Uterus (tissue), 3 donors: ENCODE measurements at regions not wholly inside any gene's neighbourhood (a gene's known extent, or its start where the extent isn't known, plus 50 kb on each side); places are given as distances from the start of the nearest gene placed in this dataset.

ENCODE experiments used
- DNase-seq, 2 donors: peaks; one replicate each; pipeline ENCODE4 v3.0.0-alpha.2; 2019 to 2020
- H3K27ac ChIP-seq, 2 donors: fragments of 200-600 bp; sonication (generic); 1 replicate in 1 of 2; 2 replicates in 1 of 2; pipeline ENCODE4 v1.5.1; 2016 to 2018
- H3K27me3 ChIP-seq, 2 donors: fragments of 200-600 bp; sonication (generic); one replicate each; pipeline ENCODE4 v1.5.1; 2018 to 2019; ENCODE audit warnings: control low read depth in 1 of 2
- H3K36me3 ChIP-seq, 2 donors: fragments of 200-600 bp; sonication (generic); one replicate each; pipeline ENCODE4 v1.5.1; 2019; ENCODE audit warnings: control low read depth in 1 of 2
- H3K4me1 ChIP-seq, 2 donors: fragments of 200-600 bp; sonication (generic); one replicate each; pipeline ENCODE4 v1.5.1; 2018 to 2019; ENCODE audit warnings: control low read depth in 1 of 2
- H3K4me3 ChIP-seq, 2 donors: fragments of 200-600 bp; sonication (generic); 1 replicate in 1 of 2; 2 replicates in 1 of 2; pipeline ENCODE4 v1.5.1; 2018 to 2019; ENCODE audit warnings: mild to moderate bottlenecking in 1 of 2
- H3K9me3 ChIP-seq, 2 donors: fragments of 200-600 bp; sonication (generic); one replicate each; pipeline ENCODE4 v1.5.1; 2019; ENCODE audit warnings: control low read depth in 1 of 2
- POLR2A ChIP-seq, 2 donors: fragments of 450-650 bp; IDR thresholded peaks; one replicate each; pipeline ENCODE4 v1.6.1; 2016; ENCODE audit warnings: antibody characterized with exemption in 2 of 2, mild to moderate bottlenecking in 1 of 2, moderate library complexity in 1 of 2
- intact Hi-C: fragments of 100-400 bp; cut with DNase I; formaldehyde crosslinking; loops from one replicate; pipeline ENCODE4 v1.15.1; 2023; ENCODE audit warnings: low total_unique reads
- TF ChIP-seq, protein P1 (sequence below), 4 experiments: fragments of 200-600 bp in 2 of 4; fragments of 450-650 bp in 2 of 4; sonication (generic) in 2 of 4; IDR thresholded peaks; one replicate each; pipeline ENCODE4 v1.5.1; 2016 to 2019; ENCODE audit warnings: antibody characterized with exemption in 4 of 4, mild to moderate bottlenecking in 2 of 4, moderate library complexity in 1 of 4
- donor health status: DM: yes; HTN: yes; CAD: no.

DNA sequence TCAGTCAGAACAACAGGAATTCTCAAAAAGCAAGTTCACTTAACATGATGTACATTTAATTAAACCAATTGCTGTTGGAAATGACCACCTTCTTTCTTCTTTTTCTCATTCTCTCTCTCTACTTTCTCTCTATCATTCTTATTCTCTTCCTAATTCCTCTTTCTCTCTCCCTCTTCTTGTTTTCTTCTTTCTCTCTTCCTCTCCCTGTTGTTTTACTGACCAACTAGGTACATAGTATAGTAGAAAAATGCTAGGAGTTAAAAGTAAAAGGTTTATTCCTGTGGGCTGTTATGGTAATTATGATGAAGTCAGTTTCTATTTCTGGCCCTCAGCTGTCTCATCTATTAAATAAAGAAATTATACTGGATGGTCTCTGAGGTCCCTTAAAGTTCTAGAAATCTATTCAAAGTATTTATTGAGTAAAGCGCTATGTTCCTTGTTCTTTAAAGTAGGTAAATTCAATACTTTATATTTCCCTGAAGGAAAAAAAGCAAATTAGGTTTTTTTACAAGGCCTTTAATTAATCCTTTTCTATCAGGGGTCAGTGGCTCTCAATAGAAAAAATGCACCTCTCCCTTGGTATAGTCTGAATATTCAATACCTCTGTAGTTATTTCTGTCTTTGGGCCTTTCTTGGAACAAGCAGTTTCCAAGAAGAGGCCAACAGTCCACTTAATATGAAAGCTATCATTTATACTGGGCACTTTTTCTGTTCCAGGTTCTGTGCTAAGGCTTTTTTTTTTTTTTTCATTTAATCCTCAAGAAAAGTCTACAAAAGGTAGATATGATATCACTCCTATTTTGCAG lies 102.3 kb upstream of the SLC30A5 start:
- DNase-seq: no peak
- Histone ChIP-seq H3K27ac (no peak overlapping the region), H3K4me3 (no peak overlapping the region), H3K36me3 (no peaks in the 10 kb centered on the region), H3K27me3 (no peaks in the 10 kb centered on the region), H3K4me1 (no peaks in the 10 kb centered on the region), H3K9me3 (no peaks in the 10 kb centered on the region)
- TF ChIP-seq, protein P1, sequence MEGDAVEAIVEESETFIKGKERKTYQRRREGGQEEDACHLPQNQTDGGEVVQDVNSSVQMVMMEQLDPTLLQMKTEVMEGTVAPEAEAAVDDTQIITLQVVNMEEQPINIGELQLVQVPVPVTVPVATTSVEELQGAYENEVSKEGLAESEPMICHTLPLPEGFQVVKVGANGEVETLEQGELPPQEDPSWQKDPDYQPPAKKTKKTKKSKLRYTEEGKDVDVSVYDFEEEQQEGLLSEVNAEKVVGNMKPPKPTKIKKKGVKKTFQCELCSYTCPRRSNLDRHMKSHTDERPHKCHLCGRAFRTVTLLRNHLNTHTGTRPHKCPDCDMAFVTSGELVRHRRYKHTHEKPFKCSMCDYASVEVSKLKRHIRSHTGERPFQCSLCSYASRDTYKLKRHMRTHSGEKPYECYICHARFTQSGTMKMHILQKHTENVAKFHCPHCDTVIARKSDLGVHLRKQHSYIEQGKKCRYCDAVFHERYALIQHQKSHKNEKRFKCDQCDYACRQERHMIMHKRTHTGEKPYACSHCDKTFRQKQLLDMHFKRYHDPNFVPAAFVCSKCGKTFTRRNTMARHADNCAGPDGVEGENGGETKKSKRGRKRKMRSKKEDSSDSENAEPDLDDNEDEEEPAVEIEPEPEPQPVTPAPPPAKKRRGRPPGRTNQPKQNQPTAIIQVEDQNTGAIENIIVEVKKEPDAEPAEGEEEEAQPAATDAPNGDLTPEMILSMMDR (IDR thresholded peaks at IDR 0.05): no peak
- no peak for TF ChIP-seq POLR2A (IDR thresholded peaks at IDR 0.05)
- intact Hi-C loops: no loop called here

DNA sequence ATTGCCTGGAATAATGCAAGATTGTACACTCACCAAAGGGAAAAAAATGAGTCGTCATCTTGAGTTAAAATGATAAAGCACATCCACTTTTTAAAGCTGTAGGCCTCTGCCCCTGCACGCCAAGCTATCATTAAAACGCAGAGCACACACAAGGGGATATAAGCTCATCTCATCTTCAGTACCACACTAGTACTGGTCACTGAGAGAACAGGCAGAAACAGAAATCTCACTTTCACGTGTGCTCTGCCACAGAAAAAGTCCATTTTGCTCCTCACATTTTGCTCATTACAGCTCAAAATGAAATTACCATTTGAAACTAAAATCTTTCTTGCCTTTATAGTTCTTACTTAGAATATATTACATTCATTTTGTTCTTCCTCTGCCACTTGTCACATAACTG lies 99.2 kb upstream of the SLC30A5 start:
- no peaks in the 10 kb centered on the region for H3K4me1 ChIP-seq
- H3K27ac ChIP-seq: peak overlapping the region; percentile 39 to 59
- intact Hi-C loops: no loop called here
- no peak for TF ChIP-seq POLR2A (IDR thresholded peaks at IDR 0.05)
- TF ChIP-seq, protein P1 (IDR thresholded peaks at IDR 0.05): no peak
- no peaks in the 10 kb centered on the region for H3K9me3 ChIP-seq
- DNase-seq: no peak
- no peaks in the 10 kb centered on the region for H3K27me3 ChIP-seq
- no peaks in the 10 kb centered on the region for H3K36me3 ChIP-seq
- no peak overlapping the region for H3K4me3 ChIP-seq

DNA sequence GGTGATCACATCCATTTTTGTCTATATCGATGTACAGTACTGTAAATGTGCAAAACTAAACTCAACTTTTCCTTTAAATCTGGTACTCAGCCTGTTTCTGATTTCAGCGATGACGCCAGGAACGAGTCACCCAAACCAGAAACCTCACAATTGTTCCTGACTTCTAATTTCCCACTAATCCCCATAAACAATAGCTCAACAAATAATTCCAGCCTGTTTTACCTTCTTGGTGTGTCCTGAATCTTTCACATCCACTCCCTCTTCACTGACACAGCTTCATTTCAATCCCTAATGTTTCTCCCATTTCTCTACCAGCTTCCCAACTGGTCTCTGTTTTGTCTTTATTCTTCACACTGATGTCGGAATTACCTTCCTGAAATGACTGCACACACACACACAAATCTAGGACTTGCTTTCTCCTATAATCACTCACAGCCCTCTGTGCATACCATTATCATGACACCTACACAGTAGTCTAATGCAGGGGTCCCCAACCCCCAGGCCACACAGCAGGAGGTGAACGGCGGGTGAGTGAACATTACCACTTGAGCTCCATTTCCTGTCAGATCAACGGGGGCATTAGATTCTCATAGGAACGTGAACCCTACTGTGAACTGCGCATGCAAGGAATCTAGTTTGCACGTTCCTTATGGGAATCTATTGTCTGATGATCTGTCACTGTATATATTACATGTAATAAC lies 97.8 kb upstream of the SLC30A5 start:
- Histone ChIP-seq H3K4me1 (no peaks in the 10 kb centered on the region), H3K27me3 (no peaks in the 10 kb centered on the region)
- no peak for DNase-seq

DNA sequence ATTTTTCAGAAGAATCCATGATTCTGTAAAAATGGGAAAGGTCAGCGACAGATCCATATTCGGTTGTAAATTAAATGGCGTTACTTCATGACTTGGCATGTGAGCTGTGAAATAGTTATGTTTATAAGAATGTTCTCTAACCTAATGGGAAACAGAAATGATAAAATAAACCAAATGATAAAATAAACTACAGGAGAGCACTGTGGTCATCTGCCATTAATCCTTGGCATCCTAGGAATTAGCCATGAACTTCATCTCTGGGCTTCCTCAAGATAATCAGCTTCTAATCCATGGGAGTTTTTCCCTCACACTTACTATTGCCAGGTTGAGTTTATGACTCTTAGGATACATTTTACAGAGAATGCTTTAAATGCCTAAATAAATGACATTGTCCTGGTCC lies 94.6 kb upstream of the SLC30A5 start:
- intact Hi-C loops: no loop called here

More for the DNA sequence above, 97.8 kb upstream of the SLC30A5 start:
- H3K4me3 ChIP-seq: no peak overlapping the region
- no peaks in the 10 kb centered on the region for H3K36me3 ChIP-seq
- TF ChIP-seq, protein P1 (IDR thresholded peaks at IDR 0.05): no peak
- TF ChIP-seq POLR2A (IDR thresholded peaks at IDR 0.05): no peak
- H3K9me3 ChIP-seq: no peaks in the 10 kb centered on the region
- no peak overlapping the region for H3K27ac ChIP-seq
- intact Hi-C loops: no loop called here

More for the DNA sequence above, 94.6 kb upstream of the SLC30A5 start:
- Histone ChIP-seq H3K9me3 (no peaks in the 10 kb centered on the region), H3K27me3 (no peaks in the 10 kb centered on the region), H3K27ac (no peak overlapping the region), H3K4me3 (no peak overlapping the region), H3K4me1 (no peaks in the 10 kb centered on the region), H3K36me3 (no peaks in the 10 kb centered on the region)
- TF ChIP-seq, protein P1 (IDR thresholded peaks at IDR 0.05): no peak
- TF ChIP-seq POLR2A (IDR thresholded peaks at IDR 0.05): no peak
- no peak for DNase-seq
